ENCODE measurements at regions not wholly inside any gene's neighbourhood (a gene's known extent, or its start where the extent isn't known, plus 50 kb on each side); places are given as distances from the start of the nearest gene placed in this dataset.

GRCh38 chr12:114213055-114213581 lies 192.8 kb downstream of the TBX5 start:
- H3K4me2 ChIP-seq (ENCODE audit: low read length), result no peak overlapping the region
- H3K9me3 ChIP-seq (ENCODE audit: low read length), result no peaks in the 10 kb centered on the region
- no peaks in the 10 kb centered on the region for H3K9me2 ChIP-seq (ENCODE audit: insufficient read depth, low read length)
- H3K36me3 ChIP-seq (ENCODE audit: insufficient read depth, low read length), result no peaks in the 10 kb centered on the region
- no peaks in the 10 kb centered on the region for H3K27me3 ChIP-seq (ENCODE audit: insufficient read depth, low read depth, low read length)
- no peak overlapping the region for H3K9ac ChIP-seq (ENCODE audit: low read length)
- H3F3A ChIP-seq (ENCODE audit: insufficient read depth, low read length, poor library complexity, severe bottlenecking), result no peaks in the 10 kb centered on the region
- no peak for TF ChIP-seq POLR2AphosphoS5 (IDR thresholded peaks at IDR 0.05)
- no peak for TF ChIP-seq RAD21 (conservative IDR thresholded peaks at IDR 0.05)
- TF ChIP-seq TAF1 (IDR thresholded peaks at IDR 0.05; ENCODE audit: low read depth), result no peak
- no peak for TF ChIP-seq SMC3 (conservative IDR thresholded peaks at IDR 0.05; ENCODE audit: poor library complexity)
- TF ChIP-seq EP300 (conservative IDR thresholded peaks at IDR 0.05; ENCODE audit: poor library complexity, severe bottlenecking), result no peak
- TF ChIP-seq CTCF (IDR thresholded peaks at IDR 0.05; ENCODE audit: poor library complexity, severe bottlenecking), result no peak
- no peak for TF ChIP-seq REST (IDR thresholded peaks at IDR 0.05; ENCODE audit: borderline replicate concordance)
- H3K27ac ChIP-seq (ENCODE audit: low read length), result no peak overlapping the region
- no peaks in the 10 kb centered on the region for H4K20me1 ChIP-seq (ENCODE audit: insufficient read depth)
- H3K4me3 ChIP-seq (ENCODE audit: low read length), result no peak overlapping the region
- no peak overlapping the region for H2AFZ ChIP-seq (ENCODE audit: low read depth, low read length)
- no peaks in the 10 kb centered on the region for H3K79me2 ChIP-seq (replicated peaks; ENCODE audit: insufficient read depth, low read length)

GRCh38 chr12:114209861-114210260 lies 196.1 kb downstream of the TBX5 start:
- no peaks in the 10 kb centered on the region for H3K27me3 ChIP-seq (ENCODE audit: insufficient read depth, low read depth, low read length)
- no peak overlapping the region for H3K9ac ChIP-seq (ENCODE audit: low read length)
- no peaks in the 10 kb centered on the region for H3K9me3 ChIP-seq (ENCODE audit: low read length)
- H3K4me2 ChIP-seq (ENCODE audit: low read length), result no peak overlapping the region
- no peak overlapping the region for H3K27ac ChIP-seq (ENCODE audit: low read length)
- H3K79me2 ChIP-seq (replicated peaks; ENCODE audit: insufficient read depth, low read length), result no peaks in the 10 kb centered on the region
- TF ChIP-seq REST (IDR thresholded peaks at IDR 0.05; ENCODE audit: borderline replicate concordance), result no peak
- TF ChIP-seq MXI1 (conservative IDR thresholded peaks at IDR 0.05; ENCODE audit: poor library complexity, severe bottlenecking), result no peak
- no peak for TF ChIP-seq SMC3 (conservative IDR thresholded peaks at IDR 0.05; ENCODE audit: poor library complexity)
- no peak for TF ChIP-seq TAF1 (IDR thresholded peaks at IDR 0.05; ENCODE audit: low read depth)
- TF ChIP-seq RAD21 (conservative IDR thresholded peaks at IDR 0.05), result no peak
- no peak for TF ChIP-seq POLR2AphosphoS5 (IDR thresholded peaks at IDR 0.05)
- TF ChIP-seq CTCF (IDR thresholded peaks at IDR 0.05; ENCODE audit: poor library complexity, severe bottlenecking), result no peak
- TF ChIP-seq EP300 (conservative IDR thresholded peaks at IDR 0.05; ENCODE audit: poor library complexity, severe bottlenecking), result no peak
- TF ChIP-seq EZH2 (IDR thresholded peaks at IDR 0.05; ENCODE audit: borderline replicate concordance, insufficient read depth, low read length, poor library complexity, severe bottlenecking), result no peak
- no peak overlapping the region for H2AFZ ChIP-seq (ENCODE audit: low read depth, low read length)
- H4K20me1 ChIP-seq (ENCODE audit: insufficient read depth), result no peaks in the 10 kb centered on the region
- H3K4me3 ChIP-seq (ENCODE audit: low read length), result no peak overlapping the region
- no peaks in the 10 kb centered on the region for H3K36me3 ChIP-seq (ENCODE audit: insufficient read depth, low read length)
- no peaks in the 10 kb centered on the region for H3F3A ChIP-seq (ENCODE audit: insufficient read depth, low read length, poor library complexity, severe bottlenecking)
- H3K9me2 ChIP-seq (ENCODE audit: insufficient read depth, low read length), result no peaks in the 10 kb centered on the region

All from neural cell (in vitro differentiated cells).